ENCODE measurements at regions not wholly inside any gene's neighbourhood (a gene's known extent, or its start where the extent isn't known, plus 50 kb on each side); places are given as distances from the start of the nearest gene placed in this dataset.

DNA sequence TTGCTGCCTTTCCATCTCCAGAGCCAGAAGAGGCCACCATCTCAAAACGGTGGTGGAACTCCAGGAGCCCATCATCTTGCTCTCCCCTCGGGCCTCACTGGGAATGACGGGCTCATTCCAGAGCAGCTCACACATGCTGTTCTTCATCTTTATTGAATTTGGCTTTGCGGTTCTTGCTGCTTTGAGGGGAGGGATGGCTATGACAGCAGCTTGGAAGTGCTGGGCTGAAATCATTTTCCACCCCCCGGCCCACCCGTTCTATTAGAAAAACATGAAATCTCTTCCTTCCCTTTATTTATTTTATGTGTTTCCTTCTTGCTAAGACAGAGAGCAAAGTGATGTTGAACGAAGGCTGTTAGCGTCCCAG, 149.8 kb upstream of the RPL38 start:
- no peak for DNase-seq (ENCODE audit: low spot score)
- TF ChIP-seq, protein P1, sequence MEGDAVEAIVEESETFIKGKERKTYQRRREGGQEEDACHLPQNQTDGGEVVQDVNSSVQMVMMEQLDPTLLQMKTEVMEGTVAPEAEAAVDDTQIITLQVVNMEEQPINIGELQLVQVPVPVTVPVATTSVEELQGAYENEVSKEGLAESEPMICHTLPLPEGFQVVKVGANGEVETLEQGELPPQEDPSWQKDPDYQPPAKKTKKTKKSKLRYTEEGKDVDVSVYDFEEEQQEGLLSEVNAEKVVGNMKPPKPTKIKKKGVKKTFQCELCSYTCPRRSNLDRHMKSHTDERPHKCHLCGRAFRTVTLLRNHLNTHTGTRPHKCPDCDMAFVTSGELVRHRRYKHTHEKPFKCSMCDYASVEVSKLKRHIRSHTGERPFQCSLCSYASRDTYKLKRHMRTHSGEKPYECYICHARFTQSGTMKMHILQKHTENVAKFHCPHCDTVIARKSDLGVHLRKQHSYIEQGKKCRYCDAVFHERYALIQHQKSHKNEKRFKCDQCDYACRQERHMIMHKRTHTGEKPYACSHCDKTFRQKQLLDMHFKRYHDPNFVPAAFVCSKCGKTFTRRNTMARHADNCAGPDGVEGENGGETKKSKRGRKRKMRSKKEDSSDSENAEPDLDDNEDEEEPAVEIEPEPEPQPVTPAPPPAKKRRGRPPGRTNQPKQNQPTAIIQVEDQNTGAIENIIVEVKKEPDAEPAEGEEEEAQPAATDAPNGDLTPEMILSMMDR (IDR thresholded peaks at IDR 0.05; ENCODE audit: extremely low read depth, insufficient read depth, missing control alignments): no peak
- in situ Hi-C loops (cut with MboI; ENCODE audit: low pct_unique_long_range_greater_than_20kb, low sequenced_read_pairs, unreplicated experiment): loop anchor here (25.0 kb wide), 1 partner anchor 91 kb away; no protein-coding TSS in a partner anchor

- TF ChIP-seq, protein P1 (IDR thresholded peaks at IDR 0.05; ENCODE audit: extremely low read depth, insufficient read depth, missing control alignments): no peak
- DNase-seq (ENCODE audit: low spot score): no peak
- in situ Hi-C loops (cut with MboI; ENCODE audit: low pct_unique_long_range_greater_than_20kb, low sequenced_read_pairs, unreplicated experiment): loop anchor here (25.0 kb wide), 1 partner anchor 92 kb away; no protein-coding TSS in a partner anchor
Measured at GRCh38 chr17:74054249-74054648, 149.2 kb upstream of the RPL38 start.

DNA sequence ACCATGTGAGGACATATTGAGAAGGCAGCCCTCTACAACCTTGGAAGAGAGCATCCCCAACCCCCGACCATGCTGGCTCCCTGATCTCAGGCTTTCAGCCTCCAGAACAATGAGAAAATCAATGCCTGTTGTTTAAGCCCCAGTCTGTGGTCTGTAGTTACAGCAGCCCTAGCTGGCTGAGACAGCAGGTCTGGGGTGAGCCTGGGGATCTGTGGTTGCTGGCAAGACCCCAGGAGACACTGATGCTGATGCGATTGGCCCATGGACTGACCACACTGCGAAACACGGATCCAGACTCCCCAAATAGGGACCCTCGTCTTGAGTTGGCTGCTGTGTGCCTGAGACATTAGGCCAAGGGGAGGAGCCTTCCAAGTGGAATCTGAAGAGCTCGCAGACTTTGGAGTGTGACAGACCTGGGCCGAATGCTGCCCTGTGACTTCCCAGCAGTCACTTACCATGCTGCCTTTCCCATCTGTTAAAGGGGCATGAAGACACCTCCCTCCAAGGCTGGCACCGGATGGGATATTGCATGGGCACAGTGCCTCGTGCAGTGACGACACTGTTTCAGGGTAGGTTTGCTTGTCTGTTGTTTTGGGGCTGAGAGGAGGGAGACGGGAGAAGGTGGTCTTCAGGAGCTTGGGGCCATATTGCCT, 147.8 kb upstream of the RPL38 start:
- TF ChIP-seq, protein P1 (IDR thresholded peaks at IDR 0.05; ENCODE audit: extremely low read depth, insufficient read depth, missing control alignments): no peak
- no peak for DNase-seq (ENCODE audit: low spot score)
- in situ Hi-C loops (cut with MboI; ENCODE audit: low pct_unique_long_range_greater_than_20kb, low sequenced_read_pairs, unreplicated experiment): loop anchor here (25.0 kb wide), 1 partner anchor 93 kb away; no protein-coding TSS in a partner anchor

- no peak for DNase-seq (ENCODE audit: low spot score)
- TF ChIP-seq, protein P1 (IDR thresholded peaks at IDR 0.05; ENCODE audit: extremely low read depth, insufficient read depth, missing control alignments): no peak
- in situ Hi-C loops (cut with MboI; ENCODE audit: low pct_unique_long_range_greater_than_20kb, low sequenced_read_pairs, unreplicated experiment): loop anchor here (25.0 kb wide), 1 partner anchor 97 kb away; no protein-coding TSS in a partner anchor
Measured at GRCh38 chr17:74059479-74060240, 143.8 kb upstream of the RPL38 start.

- TF ChIP-seq, protein P1 (IDR thresholded peaks at IDR 0.05; ENCODE audit: extremely low read depth, insufficient read depth, missing control alignments): no peak
- in situ Hi-C loops (cut with MboI; ENCODE audit: low pct_unique_long_range_greater_than_20kb, low sequenced_read_pairs, unreplicated experiment): loop anchor here (25.0 kb wide), 1 partner anchor 99 kb away; no protein-coding TSS in a partner anchor
Measured at GRCh38 chr17:74061758-74062157, 141.7 kb upstream of the RPL38 start.

GRCh38 chr17:74062234-74062633, 141.2 kb upstream of the RPL38 start:
- DNase-seq (ENCODE audit: low spot score): no peak
- in situ Hi-C loops (cut with MboI; ENCODE audit: low pct_unique_long_range_greater_than_20kb, low sequenced_read_pairs, unreplicated experiment): loop anchor here (25.0 kb wide), 1 partner anchor 100 kb away; no protein-coding TSS in a partner anchor
- TF ChIP-seq, protein P1 (IDR thresholded peaks at IDR 0.05; ENCODE audit: extremely low read depth, insufficient read depth, missing control alignments): no peak

More at GRCh38 chr17:74061758-74062157, 141.7 kb upstream of the RPL38 start:
- no peak for DNase-seq (ENCODE audit: low spot score)

Data from GM13977 (cell line).